ENCODE measurements at regions not wholly inside any gene's neighbourhood (a gene's known extent, or its start where the extent isn't known, plus 50 kb on each side); places are given as distances from the start of the nearest gene placed in this dataset.

DNA sequence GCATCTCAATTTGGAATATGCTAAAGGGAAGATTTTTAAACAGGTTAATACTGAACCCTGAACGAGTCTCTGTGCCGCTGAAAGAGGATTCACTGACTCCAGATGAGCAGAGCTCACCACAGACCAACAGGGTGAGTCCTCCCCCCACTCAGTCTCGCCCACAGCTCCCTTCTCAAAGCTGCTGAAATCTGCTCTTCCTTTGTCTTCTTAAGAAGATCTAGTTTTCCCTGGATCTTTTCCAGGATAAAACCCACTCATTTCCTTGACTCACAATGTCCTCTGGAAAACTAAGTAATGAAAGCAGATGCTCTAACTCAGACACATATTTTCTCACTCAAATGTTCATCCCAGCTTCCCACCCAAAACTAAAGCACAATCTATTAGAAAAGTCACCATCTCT lies 447.0 kb upstream of the PKN2 start:
- no peaks in the 10 kb centered on the region for H3K4me1 ChIP-seq
- H3K9me3 ChIP-seq = no peaks in the 10 kb centered on the region
- DNase-seq (ENCODE audit: low spot score in 2 of 2) = no peak
- no peaks in the 10 kb centered on the region for H3K36me3 ChIP-seq
- H3K27ac ChIP-seq = no peak overlapping the region
- 25% methylated on average over 3 of the region's 3 CpGs for WGBS
- no peaks in the 10 kb centered on the region for H3K27me3 ChIP-seq
- H3K4me3 ChIP-seq = no peak overlapping the region
- TF ChIP-seq, protein P1, sequence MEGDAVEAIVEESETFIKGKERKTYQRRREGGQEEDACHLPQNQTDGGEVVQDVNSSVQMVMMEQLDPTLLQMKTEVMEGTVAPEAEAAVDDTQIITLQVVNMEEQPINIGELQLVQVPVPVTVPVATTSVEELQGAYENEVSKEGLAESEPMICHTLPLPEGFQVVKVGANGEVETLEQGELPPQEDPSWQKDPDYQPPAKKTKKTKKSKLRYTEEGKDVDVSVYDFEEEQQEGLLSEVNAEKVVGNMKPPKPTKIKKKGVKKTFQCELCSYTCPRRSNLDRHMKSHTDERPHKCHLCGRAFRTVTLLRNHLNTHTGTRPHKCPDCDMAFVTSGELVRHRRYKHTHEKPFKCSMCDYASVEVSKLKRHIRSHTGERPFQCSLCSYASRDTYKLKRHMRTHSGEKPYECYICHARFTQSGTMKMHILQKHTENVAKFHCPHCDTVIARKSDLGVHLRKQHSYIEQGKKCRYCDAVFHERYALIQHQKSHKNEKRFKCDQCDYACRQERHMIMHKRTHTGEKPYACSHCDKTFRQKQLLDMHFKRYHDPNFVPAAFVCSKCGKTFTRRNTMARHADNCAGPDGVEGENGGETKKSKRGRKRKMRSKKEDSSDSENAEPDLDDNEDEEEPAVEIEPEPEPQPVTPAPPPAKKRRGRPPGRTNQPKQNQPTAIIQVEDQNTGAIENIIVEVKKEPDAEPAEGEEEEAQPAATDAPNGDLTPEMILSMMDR (IDR thresholded peaks at IDR 0.05) = no peak
- no peak for TF ChIP-seq EP300 (IDR thresholded peaks at IDR 0.05)
- no peak for TF ChIP-seq POLR2A (IDR thresholded peaks at IDR 0.05)
- TF ChIP-seq POLR2AphosphoS5 (IDR thresholded peaks at IDR 0.05) = no peak

GRCh38 chr1:88239205-88239604 lies 444.9 kb upstream of the PKN2 start:
- 67% methylated on average over 1 of the region's 1 CpG for WGBS
- Histone ChIP-seq H3K36me3 (no peaks in the 10 kb centered on the region), H3K27me3 (no peaks in the 10 kb centered on the region), H3K9me3 (no peaks in the 10 kb centered on the region), H3K27ac (no peak overlapping the region), H3K4me1 (no peaks in the 10 kb centered on the region), H3K4me3 (no peak overlapping the region)
- DNase-seq (ENCODE audit: low spot score in 2 of 2) = no peak
- no peak for TF ChIP-seq EP300 (IDR thresholded peaks at IDR 0.05)
- no peak for TF ChIP-seq POLR2AphosphoS5 (IDR thresholded peaks at IDR 0.05)
- TF ChIP-seq, protein P1 (IDR thresholded peaks at IDR 0.05) = no peak
- no peak for TF ChIP-seq POLR2A (IDR thresholded peaks at IDR 0.05)

DNA sequence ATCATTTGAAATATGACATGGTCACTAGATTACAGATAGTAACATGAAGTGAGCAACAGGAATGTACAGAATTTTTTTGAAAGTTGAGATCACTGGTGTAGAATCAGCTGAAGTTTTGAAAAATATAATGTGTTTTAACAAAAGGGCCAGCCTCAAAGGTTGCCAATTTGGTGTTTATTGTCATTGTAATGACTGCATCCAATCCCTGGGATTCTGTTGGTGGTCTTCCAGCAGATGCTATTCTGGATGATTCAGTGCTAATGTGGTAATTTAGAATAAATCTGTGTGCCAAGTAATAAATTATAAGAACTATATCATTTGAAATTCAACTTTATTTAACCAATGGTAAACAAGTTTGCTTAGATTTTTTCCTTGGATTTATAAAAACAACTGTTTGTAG lies 436.4 kb upstream of the PKN2 start:
- Histone ChIP-seq H3K27me3 (no peaks in the 10 kb centered on the region), H3K9me3 (no peaks in the 10 kb centered on the region), H3K27ac (no peak overlapping the region), H3K4me3 (no peak overlapping the region), H3K4me1 (no peaks in the 10 kb centered on the region), H3K36me3 (no peaks in the 10 kb centered on the region)
- no peak for TF ChIP-seq POLR2AphosphoS5 (IDR thresholded peaks at IDR 0.05)
- TF ChIP-seq, protein P1 (IDR thresholded peaks at IDR 0.05) = no peak
- TF ChIP-seq POLR2A (IDR thresholded peaks at IDR 0.05) = no peak
- TF ChIP-seq EP300 (IDR thresholded peaks at IDR 0.05) = no peak
- no peak for DNase-seq (ENCODE audit: low spot score in 2 of 2)

DNA sequence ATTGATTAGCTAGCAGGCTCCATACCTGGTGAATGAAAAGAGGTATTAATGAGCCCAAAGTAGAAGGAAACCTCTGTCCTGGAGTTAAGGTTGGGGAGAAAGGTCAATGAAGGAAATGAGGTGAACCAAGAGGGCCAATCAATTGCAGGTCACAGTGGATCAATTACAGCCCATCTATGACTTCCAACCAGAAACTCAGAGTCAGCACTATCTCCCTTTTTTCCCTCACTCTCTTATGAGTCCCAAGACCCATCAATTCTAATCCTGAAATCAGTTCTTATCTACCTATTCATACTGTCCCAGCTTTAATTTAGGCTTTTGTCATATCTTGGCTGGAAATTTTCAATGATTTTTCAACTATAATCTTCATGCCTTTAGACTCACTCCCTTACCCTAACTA lies 433.2 kb upstream of the PKN2 start:
- no peaks in the 10 kb centered on the region for H3K36me3 ChIP-seq
- H3K4me3 ChIP-seq = no peak overlapping the region
- H3K9me3 ChIP-seq = no peaks in the 10 kb centered on the region
- DNase-seq (ENCODE audit: low spot score in 2 of 2) = no peak
- TF ChIP-seq, protein P1 (IDR thresholded peaks at IDR 0.05) = no peak
- no peak for TF ChIP-seq EP300 (IDR thresholded peaks at IDR 0.05)
- no peak overlapping the region for H3K27ac ChIP-seq
- no peaks in the 10 kb centered on the region for H3K27me3 ChIP-seq
- no peaks in the 10 kb centered on the region for H3K4me1 ChIP-seq

- DNase-seq (ENCODE audit: low spot score in 2 of 2) = no peak
- H3K4me3 ChIP-seq = no peak overlapping the region
- TF ChIP-seq, protein P1 (IDR thresholded peaks at IDR 0.05) = no peak
- TF ChIP-seq POLR2AphosphoS5 (IDR thresholded peaks at IDR 0.05) (no peak), EP300 (IDR thresholded peaks at IDR 0.05) (no peak), POLR2A (IDR thresholded peaks at IDR 0.05) (no peak)
These were observed 431.3 kb upstream of the PKN2 start for GRCh38 chr1:88252745-88253144.

More at GRCh38 chr1:88252745-88253144, 431.3 kb upstream of the PKN2 start:
- no peaks in the 10 kb centered on the region for H3K4me1 ChIP-seq
- H3K27me3 ChIP-seq = no peaks in the 10 kb centered on the region
- H3K9me3 ChIP-seq = no peaks in the 10 kb centered on the region
- no peaks in the 10 kb centered on the region for H3K36me3 ChIP-seq
- no peak overlapping the region for H3K27ac ChIP-seq

Data from suprapubic skin (tissue), 4 donors.